ENCODE measurements at regions not wholly inside any gene's neighbourhood (a gene's known extent, or its start where the extent isn't known, plus 50 kb on each side); places are given as distances from the start of the nearest gene placed in this dataset.

DNA sequence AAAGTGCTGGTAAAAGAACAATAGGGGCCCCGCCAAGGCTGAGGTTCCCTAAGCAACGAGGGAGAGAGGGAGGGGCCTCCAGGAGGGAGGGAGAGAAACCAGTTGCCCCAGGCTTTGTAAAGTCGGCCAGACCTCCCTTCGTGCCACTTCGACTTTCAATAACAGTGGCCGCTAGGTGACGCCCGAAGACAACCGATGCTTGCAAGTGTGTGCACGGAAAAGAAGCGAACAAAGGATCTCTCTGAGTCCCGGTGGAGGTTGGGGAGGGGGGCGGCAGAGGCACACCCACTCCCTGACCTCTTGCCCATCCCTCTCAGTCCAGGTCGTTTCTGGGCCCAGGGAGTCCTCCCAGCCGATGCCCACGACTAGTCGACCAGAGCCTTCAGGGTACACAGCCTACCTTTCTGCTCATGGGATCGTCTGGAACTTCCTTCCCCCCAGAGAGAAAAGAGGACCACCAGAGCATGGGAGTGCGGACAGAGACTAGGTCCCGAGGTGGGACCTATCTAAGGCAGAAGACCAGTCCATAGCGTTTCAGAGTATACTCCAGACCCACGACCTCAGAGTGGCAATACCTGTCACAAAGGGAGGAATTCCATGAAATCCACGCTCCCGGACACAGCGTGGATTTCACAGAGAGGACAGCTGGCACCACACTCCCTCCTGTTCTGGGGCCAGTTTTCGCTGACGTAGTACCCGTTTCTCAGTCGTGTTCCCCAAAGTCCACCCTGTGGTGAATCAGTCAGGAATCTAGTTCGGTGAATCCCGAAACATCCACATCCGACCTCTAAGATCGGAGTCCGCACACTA, 262.7 kb upstream of the ALG10B start (continued):
- no peak for TF ChIP-seq CHD7 (IDR thresholded peaks at IDR 0.05; ENCODE audit: insufficient replicate concordance, low read length)
- TF ChIP-seq CREB1 (IDR thresholded peaks at IDR 0.05): no peak
